ENCODE measurements at regions not wholly inside any gene's neighbourhood (a gene's known extent, or its start where the extent isn't known, plus 50 kb on each side); places are given as distances from the start of the nearest gene placed in this dataset.

DNA sequence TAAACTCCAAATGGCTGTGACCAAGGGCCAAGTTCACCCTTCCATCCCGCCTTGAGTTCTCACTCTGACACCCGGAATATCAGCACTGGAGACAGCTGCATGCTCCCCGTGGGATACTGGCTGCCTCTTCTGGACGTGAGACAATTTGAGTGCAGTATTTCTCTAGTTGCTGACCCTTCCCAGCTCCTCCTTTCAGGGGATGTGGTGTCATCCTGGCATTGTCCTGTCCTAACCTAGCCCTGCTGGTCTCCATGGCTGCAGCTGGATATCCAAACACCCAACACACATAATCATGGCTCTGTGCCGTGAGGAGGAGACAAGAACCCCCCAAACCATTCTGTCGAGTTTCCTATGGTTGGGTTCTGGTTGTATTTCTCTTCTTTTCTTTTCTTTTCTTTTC is 82.6 kb downstream of the PAX1 start:
- intact Hi-C loops (cut with DNase I): no loop called here
- no peaks in the 10 kb centered on the region for H3K9me3 ChIP-seq (ENCODE audit: control insufficient read depth in 2 of 3, insufficient read depth in 1 of 3, low read length in 3 of 3)
- no peaks in the 10 kb centered on the region for H3K4me1 ChIP-seq (ENCODE audit: control insufficient read depth in 2 of 3, insufficient read depth in 2 of 3, low read depth in 1 of 3, low read length in 3 of 3)
- DNase-seq (no peak), FAIRE-seq (no peak)
- no peaks in the 10 kb centered on the region for H3K27me3 ChIP-seq (ENCODE audit: control insufficient read depth, insufficient read depth, low read length)
- no peak for TF ChIP-seq CTCF (IDR thresholded peaks at IDR 0.05; ENCODE audit: borderline replicate concordance, extremely low read depth, insufficient read depth)
- no peak overlapping the region for H3K4me3 ChIP-seq (ENCODE audit: low read length in 3 of 3)
- H3K36me3 ChIP-seq (ENCODE audit: control insufficient read depth in 2 of 3, insufficient read depth in 3 of 3, low read length in 3 of 3): no peaks in the 10 kb centered on the region
- no peak overlapping the region for H3K27ac ChIP-seq (ENCODE audit: low read depth in 2 of 2, low read length in 2 of 2)
- no peak overlapping the region for H3K9ac ChIP-seq (ENCODE audit: low read length in 3 of 3)

DNA sequence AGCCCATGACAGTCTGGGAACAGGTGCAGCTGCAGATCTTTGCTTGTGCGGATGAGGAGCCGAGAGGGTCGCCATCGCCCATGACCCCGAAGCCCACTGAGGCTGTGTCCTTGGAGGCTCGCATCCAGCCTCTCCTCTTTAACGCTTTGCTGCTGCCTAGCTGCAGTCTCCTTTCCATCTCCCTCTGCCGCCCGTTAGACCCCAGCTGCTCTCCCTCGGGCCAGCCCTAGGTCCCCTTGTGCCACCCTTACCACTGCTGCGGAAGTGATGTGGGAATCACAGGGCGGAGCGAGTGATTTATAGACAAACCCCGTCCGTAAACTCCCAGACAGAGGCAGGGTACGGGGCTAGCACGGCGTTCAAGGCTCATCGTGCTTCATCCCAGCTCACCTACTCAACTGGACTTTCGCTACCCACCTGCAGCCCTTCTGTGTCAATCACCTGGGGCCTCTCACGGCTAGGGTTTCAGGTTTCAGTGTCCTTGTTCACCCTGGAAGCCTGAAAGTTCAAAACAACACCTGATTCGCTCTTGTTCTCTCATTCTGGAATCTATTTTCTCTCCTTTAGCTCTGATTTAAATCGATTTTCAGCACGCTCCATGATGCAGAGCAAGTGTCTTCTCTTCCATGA is 76.1 kb downstream of the PAX1 start:
- Histone ChIP-seq H3K9me3 (ENCODE audit: control insufficient read depth in 2 of 3, insufficient read depth in 1 of 3, low read length in 3 of 3) (no peaks in the 10 kb centered on the region), H3K36me3 (ENCODE audit: control insufficient read depth in 2 of 3, insufficient read depth in 3 of 3, low read length in 3 of 3) (no peaks in the 10 kb centered on the region), H3K27me3 (ENCODE audit: control insufficient read depth, insufficient read depth, low read length) (no peaks in the 10 kb centered on the region), H3K4me3 (ENCODE audit: low read length in 3 of 3) (no peak overlapping the region), H3K9ac (ENCODE audit: low read length in 3 of 3) (no peak overlapping the region), H3K27ac (ENCODE audit: low read depth in 2 of 2, low read length in 2 of 2) (no peak overlapping the region), H3K4me1 (ENCODE audit: control insufficient read depth in 2 of 3, insufficient read depth in 2 of 3, low read depth in 1 of 3, low read length in 3 of 3) (no peaks in the 10 kb centered on the region)
- DNase-seq (no peak), FAIRE-seq (no peak)
- TF ChIP-seq CTCF (IDR thresholded peaks at IDR 0.05; ENCODE audit: borderline replicate concordance, extremely low read depth, insufficient read depth): no peak
- intact Hi-C loops (cut with DNase I): no loop called here

DNA sequence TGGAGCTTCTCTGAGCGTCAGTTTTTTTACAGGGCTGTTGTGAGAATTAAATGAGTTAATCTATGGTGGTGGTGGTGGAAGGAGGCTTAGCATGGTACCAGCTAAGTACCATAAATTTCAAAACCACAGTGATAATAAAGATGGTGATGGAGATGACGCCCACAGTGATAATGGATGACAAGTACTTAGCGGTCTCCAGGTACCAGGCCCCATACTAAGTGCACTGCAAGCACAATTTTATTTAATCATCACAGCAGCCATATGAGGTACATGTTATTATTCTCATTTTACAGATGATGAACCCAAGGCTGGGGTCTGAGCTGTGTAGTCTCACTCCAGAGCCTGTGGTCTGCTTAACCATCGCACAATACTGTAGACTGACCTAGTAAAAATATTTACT is 75.1 kb downstream of the PAX1 start:
- no peaks in the 10 kb centered on the region for H3K4me1 ChIP-seq (ENCODE audit: control insufficient read depth in 2 of 3, insufficient read depth in 2 of 3, low read depth in 1 of 3, low read length in 3 of 3)
- DNase-seq (no peak), FAIRE-seq (no peak)
- H3K9ac ChIP-seq (ENCODE audit: low read length in 3 of 3): no peak overlapping the region
- intact Hi-C loops (cut with DNase I): no loop called here
- H3K36me3 ChIP-seq (ENCODE audit: control insufficient read depth in 2 of 3, insufficient read depth in 3 of 3, low read length in 3 of 3): no peaks in the 10 kb centered on the region
- no peak overlapping the region for H3K4me3 ChIP-seq (ENCODE audit: low read length in 3 of 3)
- no peak overlapping the region for H3K27ac ChIP-seq (ENCODE audit: low read depth in 2 of 2, low read length in 2 of 2)
- H3K9me3 ChIP-seq (ENCODE audit: control insufficient read depth in 2 of 3, insufficient read depth in 1 of 3, low read length in 3 of 3): no peaks in the 10 kb centered on the region
- no peak for TF ChIP-seq CTCF (IDR thresholded peaks at IDR 0.05; ENCODE audit: borderline replicate concordance, extremely low read depth, insufficient read depth)
- no peaks in the 10 kb centered on the region for H3K27me3 ChIP-seq (ENCODE audit: control insufficient read depth, insufficient read depth, low read length)
